GM12878 (cell line): ENCODE measurements at regions not wholly inside any gene's neighbourhood (a gene's known extent, or its start where the extent isn't known, plus 50 kb on each side); places are given as distances from the start of the nearest gene placed in this dataset.

ENCODE experiments used
- ATAC-seq: fragments of 200-7000 bp; cut with Tn5 transposase; 3 replicates; pipeline ENCODE4 v1.9.1; 2020; ENCODE audit warnings: mild to moderate bottlenecking, moderate library complexity
- BruUV-seq: library from RNA; stranded (reverse); fragments of 400-500 nt; replicated peaks from 2 replicates; lab custom pipeline; 2021; lab: Mats Ljungman, UMichigan
- CTCF ChIA-PET: fragments of 300-600 bp; sonication (Branson Sonifier 250); formaldehyde crosslinking; extraction: SDS; loops from one replicate; lab custom pipeline; 2021; ENCODE audit warnings: inconsistent platforms; lab: Yijun Ruan, JAX
- POLR2A ChIA-PET: fragments of 350-600 bp; formaldehyde crosslinking; extraction: SDS; loops from one replicate; lab custom pipeline; 2021; ENCODE audit warnings: inconsistent platforms; lab: Charles Lee
- RAD21 ChIA-PET: fragments of 300-600 bp; sonication (Branson Sonifier 250); formaldehyde crosslinking; loops from one replicate; lab custom pipeline; 2023; ENCODE audit warnings: antibody characterized with exemption; ENCODE audit not compliant: unreplicated experiment; lab: Charles Lee
- SMC1A ChIA-PET: fragments of 300-600 bp; sonication (Branson Sonifier 250); formaldehyde crosslinking; loops from one replicate; lab custom pipeline; 2023; ENCODE audit not compliant: unreplicated experiment, uncharacterized antibody; lab: Charles Lee
- DNase-seq: peaks from one replicate; pipeline ENCODE4 v3.0.0-alpha.2; 2011; ENCODE audit warnings: low read depth, low spot score
- FAIRE-seq: peaks from 3 replicates; lab custom pipeline; 2011; peaks lifted over from hg19 to GRCh38; lab: Jason Lieb, UNC
- H2AFZ ChIP-seq: 2 replicates; pipeline ENCODE4 v1.6.0; 2011; ENCODE audit warnings: low read depth, low read length, control low read depth; ENCODE audit not compliant: control insufficient read depth
- H3K27ac ChIP-seq: 2 replicates; pipeline ENCODE4 v1.5.1; 2011; ENCODE audit warnings: control low read depth; ENCODE audit not compliant: control insufficient read depth, insufficient read depth
- H3K27me3 ChIP-seq, 2 experiments: replicated peaks in 1 of 2; 2 replicates each; pipeline versions ENCODE4 v1.6.0 to v1.6.1; 2011; ENCODE audit warnings: low read length in 1 of 2; ENCODE audit not compliant: control insufficient read depth in 2 of 2, insufficient read depth in 2 of 2
- H3K36me3 ChIP-seq, 2 experiments: 2 replicates each; pipeline ENCODE4 v1.5.1; 2011; ENCODE audit warnings: low read length in 1 of 2; ENCODE audit not compliant: control insufficient read depth in 2 of 2, insufficient read depth in 2 of 2
- H3K4me1 ChIP-seq: 2 replicates; pipeline ENCODE4 v1.6.1; 2011; ENCODE audit warnings: mild to moderate bottlenecking, low read length, moderate library complexity, mixed read lengths; ENCODE audit not compliant: control insufficient read depth, insufficient read depth
- H3K4me2 ChIP-seq: 2 replicates; pipeline ENCODE4 v1.6.0; 2011; ENCODE audit warnings: control low read depth; ENCODE audit not compliant: control insufficient read depth, insufficient read depth
- H3K4me3 ChIP-seq: fragments of 200-600 bp; sonication (generic); 2 replicates; pipeline ENCODE4 v1.5.1; 2016
- H3K79me2 ChIP-seq: 2 replicates; pipeline ENCODE4 v1.6.0; 2011; ENCODE audit warnings: low read length; ENCODE audit not compliant: control insufficient read depth, insufficient read depth
- H3K9ac ChIP-seq: 2 replicates; pipeline ENCODE4 v1.8.0; 2011; ENCODE audit warnings: low read length, control low read depth, mixed read lengths; ENCODE audit not compliant: control insufficient read depth, insufficient read depth
- H3K9me3 ChIP-seq: replicated peaks from 3 replicates; pipeline ENCODE4 v1.5.1; 2011; ENCODE audit warnings: mild to moderate bottlenecking, low read length; ENCODE audit not compliant: control insufficient read depth, insufficient read depth
- H4K20me1 ChIP-seq: 2 replicates; pipeline ENCODE4 v1.6.0; 2011; ENCODE audit not compliant: control insufficient read depth, insufficient read depth
- CBFB ChIP-seq: IDR thresholded peaks from 2 replicates; pipeline ENCODE4 v1.6.1; 2016; ENCODE audit warnings: antibody characterized with exemption, low read depth
- CEBPB ChIP-seq, 2 experiments: fragments of 150-350 bp in 1 of 2; IDR thresholded peaks; 2 replicates each; pipeline ENCODE4 v1.6.1; 2012 to 2014; ENCODE audit warnings: low read depth in 2 of 2, low read length in 2 of 2, borderline replicate concordance in 1 of 2, inconsistent platforms in 1 of 2
- HCFC1 ChIP-seq: fragments of 150-350 bp; IDR thresholded peaks from 2 replicates; pipeline ENCODE4 v1.6.1; 2014; ENCODE audit warnings: low read length
- JUNB ChIP-seq: IDR thresholded peaks from 2 replicates; pipeline ENCODE4 v1.6.1; 2016; ENCODE audit warnings: antibody characterized with exemption, mild to moderate bottlenecking
- NBN ChIP-seq: fragments of 450-650 bp; IDR thresholded peaks from 2 replicates; pipeline ENCODE4 v1.6.1; 2016
- PAX5 ChIP-seq: IDR thresholded peaks from 2 replicates; pipeline ENCODE4 v1.6.1; 2011; ENCODE audit warnings: low read depth, low read length, borderline replicate concordance
- SUPT20H ChIP-seq: IDR thresholded peaks from 2 replicates; pipeline ENCODE4 v1.6.1; 2011; ENCODE audit warnings: low read depth, mild to moderate bottlenecking, low read length, moderate library complexity, borderline replicate concordance; ENCODE audit not compliant: control insufficient read depth
- ZBED1 ChIP-seq: IDR thresholded peaks from 2 replicates; pipeline ENCODE4 v1.6.1; 2016; ENCODE audit warnings: borderline replicate concordance
- ZBTB11 ChIP-seq: fragments of 450-650 bp; formaldehyde crosslinking; IDR thresholded peaks from 2 replicates; pipeline ENCODE4 v1.5.0; 2022; ENCODE audit warnings: mild to moderate bottlenecking, missing genetic modification characterization
- WGBS: methylation state at CpG from one replicate; pipeline ENCODE4 v1.1.6; 2016; ENCODE audit warnings: low lambda C conversion rate; ENCODE audit not compliant: insufficient replicate concordance, insufficient coverage; ENCODE audit errors: missing lambda C conversion rate; 5-methylcytosine and 5-hydroxymethylcytosine counted together
- in situ Hi-C: fragments of 300-500 bp; cut with MboI; formaldehyde crosslinking; loops from 9 replicates; pipeline ENCODE4 v1.14.3; 2018; ENCODE audit warnings: mixed read lengths
- intact Hi-C: fragments of 100-400 bp; cut with micrococcal nuclease; formaldehyde crosslinking; loops from one replicate; pipeline ENCODE4 v1.14.2; 2022; ENCODE audit not compliant: unreplicated experiment

- SMC1A ChIA-PET: interaction anchor here (1.0 kb wide), 1 partner anchor 13 kb away, joined by 3 read pairs; no protein-coding TSS in a partner anchor
- TF ChIP-seq NBN (no peak), JUNB (no peak), ZBED1 (no peak), ZBTB11 (CRISPR knock-in tag) (no peak), CBFB (no peak), CEBPB (IDR thresholded peaks at IDR 0.05; ENCODE audit: borderline replicate concordance in 1 of 2, low read depth in 2 of 2, low read length in 2 of 2) (no peak), HCFC1 (no peak), SUPT20H (no peak), PAX5 (no peak)
- Histone ChIP-seq H3K36me3 (no peaks in the 10 kb centered on the region), H3K27me3 (no peaks in the 10 kb centered on the region), H3K4me2 (no peak overlapping the region), H2AFZ (no peak overlapping the region), H3K9ac (no peak overlapping the region), H3K27ac (no peak overlapping the region), H3K79me2 (no peaks in the 10 kb centered on the region), H4K20me1 (no peaks in the 10 kb centered on the region), H3K9me3 (no peaks in the 10 kb centered on the region), H3K4me1 (no peaks in the 10 kb centered on the region), H3K4me3 (no peak overlapping the region)
- intact Hi-C loops (no loop called here), in situ Hi-C loops (no loop called here)
- POLR2A ChIA-PET: no interaction called here
- WGBS: 10% methylated on average over 3 of the region's 3 CpGs
- BruUV-seq: no TSS peak
- no peak for ATAC-seq
- FAIRE-seq: no peak
- no peak for DNase-seq
- RAD21 ChIA-PET: no interaction called here
- CTCF ChIA-PET: no interaction called here
Observed at GRCh38 chr6:101163611-101164010, 229.9 kb upstream of the GRIK2 start.
